Stomach (tissue), 4 donors: ENCODE measurements at regions not wholly inside any gene's neighbourhood (a gene's known extent, or its start where the extent isn't known, plus 50 kb on each side); places are given as distances from the start of the nearest gene placed in this dataset.

Source experiments
- CTCF ChIP-seq, 7 experiments: fragments of 450-650 bp in 4 of 7; fragments of 200-600 bp in 3 of 7; sonication (generic) in 3 of 7; IDR thresholded peaks; one replicate each; pipeline ENCODE4 v1.5.1; 2016 to 2019; ENCODE audit warnings: antibody characterized with exemption in 7 of 7, control low read depth in 2 of 7, mild to moderate bottlenecking in 1 of 7
- EP300 ChIP-seq: sonication (generic); formaldehyde crosslinking; IDR thresholded peaks from one replicate; pipeline ENCODE4 v1.6.1; 2017; ENCODE audit warnings: antibody characterized with exemption
- POLR2A ChIP-seq, 4 donors: fragments of 450-650 bp; IDR thresholded peaks; one replicate each; pipeline ENCODE4 v1.6.1; 2016; ENCODE audit warnings: antibody characterized with exemption in 4 of 4, control low read depth in 2 of 4, mild to moderate bottlenecking in 1 of 4, moderate library complexity in 1 of 4
- POLR2AphosphoS5 ChIP-seq, 3 donors: sonication (generic); formaldehyde crosslinking; IDR thresholded peaks; one replicate each; pipeline ENCODE4 v1.6.1; 2016; ENCODE audit warnings: antibody characterized with exemption in 3 of 3

- TF ChIP-seq CTCF (IDR thresholded peaks at IDR 0.05) (no peak), POLR2AphosphoS5 (IDR thresholded peaks at IDR 0.05) (no peak), POLR2A (IDR thresholded peaks at IDR 0.05) (no peak), EP300 (no peak)
Measured at GRCh38 chr15:39447881-39448280, 133.0 kb upstream of the THBS1 start.
